ENCODE measurements at regions not wholly inside any gene's neighbourhood (a gene's known extent, or its start where the extent isn't known, plus 50 kb on each side); places are given as distances from the start of the nearest gene placed in this dataset.

- Histone ChIP-seq H3K23me2 (ENCODE audit: insufficient read length, low read depth, low read length, poor library complexity, severe bottlenecking) (no peaks in the 10 kb centered on the region), H4K91ac (ENCODE audit: insufficient read length, low read depth, low read length) (no peak overlapping the region), H4K5ac (ENCODE audit: insufficient read length, low read depth, low read length) (no peak overlapping the region), H3K23ac (ENCODE audit: insufficient read length, low read depth, low read length) (no peak overlapping the region), H2AFZ (ENCODE audit: low read length) (no peak overlapping the region), H3K9ac (ENCODE audit: extremely low read depth, insufficient read length, low read length) (no peak overlapping the region), H2BK120ac (ENCODE audit: low read depth, low read length, poor library complexity, severe bottlenecking) (no peak overlapping the region), H4K8ac (replicated peaks; ENCODE audit: insufficient read length, low read depth, low read length) (no peak overlapping the region), H3K79me2 (ENCODE audit: insufficient read depth, low read length) (no peaks in the 10 kb centered on the region), H3K18ac (ENCODE audit: insufficient read length, low read depth, low read length) (no peak overlapping the region), H2BK15ac (ENCODE audit: low read depth, low read length) (no peak overlapping the region), H2BK12ac (ENCODE audit: insufficient read length, low read depth, low read length) (no peak overlapping the region), H3T11ph (ENCODE audit: low read length) (no peak overlapping the region), H3K9me3 (ENCODE audit: control insufficient read depth, low read depth, low read length) (no peaks in the 10 kb centered on the region), H3K14ac (ENCODE audit: insufficient read depth, low read length) (no peak overlapping the region), H3K79me1 (ENCODE audit: insufficient read depth, low read depth, low read length, poor library complexity, severe bottlenecking) (no peaks in the 10 kb centered on the region), H3K4me1 (ENCODE audit: insufficient read depth, low read length) (no peaks in the 10 kb centered on the region), H3K4ac (ENCODE audit: low read depth, low read length) (no peak overlapping the region), H3K4me2 (ENCODE audit: insufficient read depth, insufficient read length, low read length) (no peak overlapping the region), H3K27ac (ENCODE audit: insufficient read length, low read depth, low read length) (no peak overlapping the region), H3K56ac (ENCODE audit: insufficient read length, low read depth, low read length) (no peak overlapping the region), H3K27me3 (ENCODE audit: insufficient read depth, low read length) (no peaks in the 10 kb centered on the region), H4K20me1 (ENCODE audit: control insufficient read depth, insufficient read depth, insufficient read length) (no peaks in the 10 kb centered on the region), H2AK5ac (ENCODE audit: insufficient read length, low read length) (no peak overlapping the region), H2BK5ac (ENCODE audit: insufficient read length, low read length) (no peak overlapping the region), H2BK20ac (ENCODE audit: low read depth, low read length, poor library complexity, severe bottlenecking) (no peak overlapping the region)
- Mint-ChIP-seq H3K27me3 (ENCODE audit: low read depth) (no peaks in the 10 kb centered on the region), H3K9me3 (peaks cover 0 to 2% of the 10 kb centered on the region in 2 experiments; a peak in 1 of 5 replicates), H3K4me1 (no peaks in the 10 kb centered on the region), H3K36me3 (ENCODE audit: insufficient read depth in 1 of 3, low read depth in 3 of 3) (no peaks in the 10 kb centered on the region), H3K27ac (no peak overlapping the region), H3K4me3 (no peak overlapping the region)
- no CpG with 5 or more reads among the region's 2 CpGs for WGBS (ENCODE audit: extremely low coverage, insufficient read length, low lambda C conversion rate)
- TF ChIP-seq CTCF (conservative IDR thresholded peaks at IDR 0.05) = no peak
- DNase-seq = no peak
Observed at GRCh38 chr3:40985195-40985594, 214.1 kb upstream of the CTNNB1 start.

All from H9 (cell line).